Karpas-422 (cell line): ENCODE measurements at regions not wholly inside any gene's neighbourhood (a gene's known extent, or its start where the extent isn't known, plus 50 kb on each side); places are given as distances from the start of the nearest gene placed in this dataset.

Source experiments
- DNase-seq: peaks from one replicate; pipeline ENCODE4 v3.0.0-alpha.2; 2015
- H2AFZ ChIP-seq: fragments of 200-600 bp; sonication (generic); 2 replicates; pipeline ENCODE4 v1.6.1; 2014; ENCODE audit warnings: antibody characterized with exemption, low read length, mixed read lengths
- H3K27ac ChIP-seq: fragments of 200-600 bp; sonication (generic); 2 replicates; pipeline ENCODE4 v1.5.1; 2014; ENCODE audit warnings: mild to moderate bottlenecking, low read length, moderate library complexity
- H3K27me3 ChIP-seq: fragments of 200-600 bp; sonication (generic); 2 replicates; pipeline ENCODE4 v1.6.1; 2014; ENCODE audit warnings: low read length, mixed read lengths
- H3K36me3 ChIP-seq: fragments of 200-600 bp; sonication (generic); 2 replicates; pipeline ENCODE4 v1.6.1; 2014; ENCODE audit warnings: low read length, mixed read lengths; ENCODE audit not compliant: insufficient read depth
- H3K4me1 ChIP-seq: fragments of 200-600 bp; sonication (generic); 2 replicates; pipeline ENCODE4 v1.6.1; 2014; ENCODE audit warnings: mild to moderate bottlenecking, low read length, mixed read lengths
- H3K4me2 ChIP-seq: fragments of 200-600 bp; sonication (generic); 2 replicates; pipeline ENCODE4 v1.6.1; 2014; ENCODE audit warnings: low read length, low read depth, mild to moderate bottlenecking; ENCODE audit not compliant: poor library complexity, severe bottlenecking
- H3K4me3 ChIP-seq: fragments of 200-600 bp; sonication (generic); 2 replicates; pipeline ENCODE4 v1.5.1; 2014; ENCODE audit warnings: mild to moderate bottlenecking, antibody characterized with exemption, low read length, mixed read lengths
- H3K79me2 ChIP-seq: fragments of 200-600 bp; sonication (generic); 2 replicates; pipeline ENCODE4 v1.6.1; 2014; ENCODE audit warnings: mild to moderate bottlenecking, low read length, mixed read lengths
- H3K9ac ChIP-seq: fragments of 200-600 bp; sonication (generic); 2 replicates; pipeline ENCODE4 v1.6.0; 2014; ENCODE audit warnings: low read length
- H3K9me2 ChIP-seq: fragments of 200-600 bp; sonication (generic), shearing (Covaris generic); replicated peaks from 2 replicates; pipeline ENCODE4 v1.6.0; 2014; ENCODE audit warnings: mild to moderate bottlenecking, low read length, moderate library complexity; ENCODE audit not compliant: insufficient read depth
- H3K9me3 ChIP-seq: fragments of 300-700, 200-600 bp; sonication (generic); 2 replicates; pipeline ENCODE4 v1.6.1; 2014; ENCODE audit warnings: low read length, mixed read lengths
- H4K20me1 ChIP-seq: fragments of 200-600 bp; sonication (generic); 2 replicates; pipeline ENCODE4 v1.6.1; 2014; ENCODE audit warnings: mild to moderate bottlenecking, antibody characterized with exemption, low read length, low read depth; ENCODE audit not compliant: insufficient read depth

GRCh38 chrX:137483554-137483953, 82.4 kb upstream of the ZIC3 start:
- no peak overlapping the region for H3K4me3 ChIP-seq
- no peak overlapping the region for H3K27ac ChIP-seq
- H3K9me2 ChIP-seq, result no peaks in the 10 kb centered on the region
- no peaks in the 10 kb centered on the region for H3K36me3 ChIP-seq
- H3K9ac ChIP-seq, result no peak overlapping the region
- no peak overlapping the region for H2AFZ ChIP-seq
- H4K20me1 ChIP-seq, result no peaks in the 10 kb centered on the region
- no peaks in the 10 kb centered on the region for H3K79me2 ChIP-seq
- no peak overlapping the region for H3K4me2 ChIP-seq
- no peaks in the 10 kb centered on the region; the same call in 1 of the 2 replicates for H3K9me3 ChIP-seq
- H3K27me3 ChIP-seq, result no peaks in the 10 kb centered on the region
- no peak for DNase-seq
- H3K4me1 ChIP-seq, result no peaks in the 10 kb centered on the region

GRCh38 chrX:137482136-137482535, 83.8 kb upstream of the ZIC3 start:
- Histone ChIP-seq H3K9ac (no peak overlapping the region), H3K9me2 (no peaks in the 10 kb centered on the region), H3K27ac (no peak overlapping the region), H4K20me1 (no peaks in the 10 kb centered on the region), H3K27me3 (no peaks in the 10 kb centered on the region), H3K4me3 (no peak overlapping the region), H3K79me2 (no peaks in the 10 kb centered on the region), H3K4me2 (no peak overlapping the region), H3K4me1 (no peaks in the 10 kb centered on the region), H2AFZ (no peak overlapping the region), H3K36me3 (no peaks in the 10 kb centered on the region), H3K9me3 (no peaks in the 10 kb centered on the region; the same call in 1 of the 2 replicates)
- no peak for DNase-seq

- DNase-seq, result no peak
- Histone ChIP-seq H3K4me2 (no peak overlapping the region), H3K9me2 (no peaks in the 10 kb centered on the region), H3K4me3 (no peak overlapping the region), H3K27me3 (no peaks in the 10 kb centered on the region), H3K79me2 (no peaks in the 10 kb centered on the region), H3K9me3 (no peaks in the 10 kb centered on the region), H3K9ac (no peak overlapping the region), H3K27ac (no peak overlapping the region), H4K20me1 (no peaks in the 10 kb centered on the region), H2AFZ (no peak overlapping the region), H3K36me3 (no peaks in the 10 kb centered on the region), H3K4me1 (no peaks in the 10 kb centered on the region)
These were observed 86.5 kb upstream of the ZIC3 start for GRCh38 chrX:137479386-137479785.

- no peak overlapping the region for H2AFZ ChIP-seq
- no peak overlapping the region for H3K27ac ChIP-seq
- H3K9me2 ChIP-seq, result no peaks in the 10 kb centered on the region
- no peak overlapping the region for H3K9ac ChIP-seq
- H3K4me1 ChIP-seq, result no peaks in the 10 kb centered on the region
- no peaks in the 10 kb centered on the region for H4K20me1 ChIP-seq
- 0 out of 2 replicates have a peak, but pooled peaks cover 4% of the 10 kb centered on the region for H3K9me3 ChIP-seq
- no peak for DNase-seq
- H3K36me3 ChIP-seq, result no peaks in the 10 kb centered on the region
- H3K27me3 ChIP-seq, result no peaks in the 10 kb centered on the region
- H3K79me2 ChIP-seq, result no peaks in the 10 kb centered on the region
- no peak overlapping the region for H3K4me3 ChIP-seq
- H3K4me2 ChIP-seq, result no peak overlapping the region
These were observed 124.2 kb upstream of the ZIC3 start for GRCh38 chrX:137441711-137442110.

- H3K9ac ChIP-seq, result no peak overlapping the region
- no peaks in the 10 kb centered on the region for H4K20me1 ChIP-seq
- H3K27me3 ChIP-seq, result no peaks in the 10 kb centered on the region
- no peaks in the 10 kb centered on the region for H3K9me2 ChIP-seq
- peak; percentile 69 for DNase-seq
- peaks cover 5% of the 10 kb centered on the region; the same call in 1 of the 2 replicates for H3K9me3 ChIP-seq
- no peak overlapping the region for H3K4me3 ChIP-seq
- H3K4me2 ChIP-seq, result no peak overlapping the region
- H3K27ac ChIP-seq, result no peak overlapping the region
- H3K36me3 ChIP-seq, result no peaks in the 10 kb centered on the region
- no peaks in the 10 kb centered on the region for H3K79me2 ChIP-seq
- no peak overlapping the region for H2AFZ ChIP-seq
- H3K4me1 ChIP-seq, result no peaks in the 10 kb centered on the region
These were observed 133.3 kb upstream of the ZIC3 start for GRCh38 chrX:137432609-137433008.

GRCh38 chrX:137431693-137432488, 134.0 kb upstream of the ZIC3 start:
- no peaks in the 10 kb centered on the region for H4K20me1 ChIP-seq
- no peaks in the 10 kb centered on the region for H3K36me3 ChIP-seq
- no peaks in the 10 kb centered on the region for H3K27me3 ChIP-seq
- no peaks in the 10 kb centered on the region for H3K79me2 ChIP-seq
- no peaks in the 10 kb centered on the region for H3K4me1 ChIP-seq
- no peak for DNase-seq
- H3K9me2 ChIP-seq, result no peaks in the 10 kb centered on the region
- peaks cover 5% of the 10 kb centered on the region; the same call in 1 of the 2 replicates for H3K9me3 ChIP-seq
- no peak overlapping the region for H3K27ac ChIP-seq
- H3K4me3 ChIP-seq, result no peak overlapping the region
- no peak overlapping the region for H3K9ac ChIP-seq
- no peak overlapping the region for H2AFZ ChIP-seq
- no peak overlapping the region for H3K4me2 ChIP-seq

GRCh38 chrX:137430984-137431475, 134.9 kb upstream of the ZIC3 start:
- Histone ChIP-seq H3K27ac (no peak overlapping the region), H4K20me1 (no peaks in the 10 kb centered on the region), H3K9me2 (no peaks in the 10 kb centered on the region), H2AFZ (no peak overlapping the region), H3K4me2 (no peak overlapping the region), H3K27me3 (no peaks in the 10 kb centered on the region), H3K9ac (no peak overlapping the region), H3K9me3 (peaks cover 5% of the 10 kb centered on the region; the same call in 1 of the 2 replicates), H3K4me1 (no peaks in the 10 kb centered on the region), H3K36me3 (no peaks in the 10 kb centered on the region), H3K4me3 (no peak overlapping the region), H3K79me2 (no peaks in the 10 kb centered on the region)
- no peak for DNase-seq

- Histone ChIP-seq H3K79me2 (no peaks in the 10 kb centered on the region), H3K9me3 (peaks cover 5% of the 10 kb centered on the region; the same call in 1 of the 2 replicates), H3K9ac (no peak overlapping the region), H3K4me2 (no peak overlapping the region), H3K4me1 (no peaks in the 10 kb centered on the region), H4K20me1 (no peaks in the 10 kb centered on the region), H3K27me3 (no peaks in the 10 kb centered on the region), H3K36me3 (no peaks in the 10 kb centered on the region), H2AFZ (no peak overlapping the region), H3K27ac (no peak overlapping the region), H3K9me2 (no peaks in the 10 kb centered on the region), H3K4me3 (no peak overlapping the region)
- no peak for DNase-seq
These were observed 135.6 kb upstream of the ZIC3 start for GRCh38 chrX:137430301-137430700.
